ENCODE measurements at regions not wholly inside any gene's neighbourhood (a gene's known extent, or its start where the extent isn't known, plus 50 kb on each side); places are given as distances from the start of the nearest gene placed in this dataset.
A peak's percentile ranks its signal among the peaks of the same experiment; 100 is the strongest.

DNA sequence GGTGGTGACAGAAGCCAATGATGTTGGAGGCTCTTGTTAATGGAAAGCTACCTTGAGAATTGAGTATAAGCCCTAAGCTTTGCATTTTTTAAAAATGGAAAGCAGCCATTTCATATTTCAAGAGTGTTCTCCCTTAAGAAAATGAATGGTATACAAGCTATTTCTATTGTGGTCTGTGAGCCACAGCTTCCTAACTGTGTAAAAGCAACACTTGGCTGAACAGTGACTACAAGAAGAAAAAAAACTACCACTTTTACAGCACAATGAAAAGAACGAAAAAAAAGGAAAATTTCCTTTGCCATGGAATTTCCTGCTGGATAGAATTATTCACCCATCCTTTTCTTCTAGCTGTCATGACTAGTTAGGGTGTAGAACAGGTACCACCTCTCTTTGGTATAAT is 397.1 kb upstream of the BTBD3 start:
- no peaks in the 10 kb centered on the region for H3K36me3 ChIP-seq (ENCODE audit: insufficient read depth, low read depth, low read length)
- H3K9me3 ChIP-seq (ENCODE audit: insufficient read depth, low read depth, low read length) = peaks cover 6% of the 10 kb centered on the region; the same call in 1 of the 2 replicates
- H3K9ac ChIP-seq (ENCODE audit: low read depth, low read length) = no peak overlapping the region
- no peak overlapping the region for H3K4me3 ChIP-seq (ENCODE audit: low read length)
- H3K4me1 ChIP-seq (ENCODE audit: insufficient read depth, low read length) = no peaks in the 10 kb centered on the region
- no peaks in the 10 kb centered on the region for H3K27me3 ChIP-seq (ENCODE audit: insufficient read depth, low read length)
- no peak overlapping the region for H3K27ac ChIP-seq (ENCODE audit: low read length)

DNA sequence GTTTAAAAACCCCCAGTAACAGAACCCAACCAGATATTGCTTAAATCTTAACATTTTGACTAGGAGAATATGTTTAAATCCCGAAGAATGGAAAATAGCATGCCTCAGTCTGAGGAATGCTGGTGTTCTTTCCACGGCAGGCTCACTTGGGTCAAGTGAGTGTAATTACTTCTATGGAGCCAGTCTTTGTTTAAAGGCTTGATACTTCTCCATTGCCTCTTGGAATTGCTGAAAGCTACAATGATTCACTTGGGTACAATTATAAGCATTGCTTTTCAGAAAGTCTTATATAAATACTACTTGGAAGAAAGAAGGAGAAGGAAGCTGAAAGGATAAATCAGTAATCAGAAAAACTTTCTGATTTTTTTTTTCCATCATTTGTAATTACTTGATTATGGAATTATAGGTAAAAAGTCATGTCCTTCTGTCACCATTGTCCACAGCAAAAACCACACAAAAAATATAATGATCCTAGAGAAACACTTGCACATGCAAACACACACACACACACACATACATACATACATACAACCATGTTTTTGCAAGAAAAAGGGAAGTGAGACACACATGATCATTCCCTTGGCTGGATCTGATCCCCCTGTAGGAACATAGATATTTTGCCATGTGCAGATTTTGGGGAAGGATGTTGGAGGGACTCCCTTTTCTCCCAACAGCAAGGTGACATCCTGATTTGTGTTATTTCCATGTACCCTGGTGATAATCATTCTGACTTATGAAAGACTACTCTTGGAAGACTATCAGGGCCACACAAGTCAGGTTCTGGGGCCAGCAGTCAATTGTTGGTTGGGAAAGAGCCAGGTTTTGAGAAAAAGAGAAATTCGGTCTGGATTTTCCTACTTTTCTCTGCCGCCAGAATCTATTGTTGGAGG is 396.0 kb upstream of the BTBD3 start:
- Histone ChIP-seq H3K27ac (ENCODE audit: low read length) (no peak overlapping the region), H3K4me3 (ENCODE audit: low read length) (no peak overlapping the region), H3K36me3 (ENCODE audit: insufficient read depth, low read depth, low read length) (no peaks in the 10 kb centered on the region), H3K4me1 (ENCODE audit: insufficient read depth, low read length) (no peaks in the 10 kb centered on the region), H3K9me3 (ENCODE audit: insufficient read depth, low read depth, low read length) (peaks cover 6% of the 10 kb centered on the region; the same call in 1 of the 2 replicates), H3K27me3 (ENCODE audit: insufficient read depth, low read length) (no peaks in the 10 kb centered on the region), H3K9ac (ENCODE audit: low read depth, low read length) (no peak overlapping the region)

- no peaks in the 10 kb centered on the region for H3K36me3 ChIP-seq (ENCODE audit: insufficient read depth, low read depth, low read length)
- H3K27ac ChIP-seq (ENCODE audit: low read length) = no peak overlapping the region
- H3K4me1 ChIP-seq (ENCODE audit: insufficient read depth, low read length) = no peaks in the 10 kb centered on the region
- peaks cover 6% of the 10 kb centered on the region; the same call in 1 of the 2 replicates for H3K9me3 ChIP-seq (ENCODE audit: insufficient read depth, low read depth, low read length)
- H3K27me3 ChIP-seq (ENCODE audit: insufficient read depth, low read length) = no peaks in the 10 kb centered on the region
- no peak overlapping the region for H3K4me3 ChIP-seq (ENCODE audit: low read length)
- H3K9ac ChIP-seq (ENCODE audit: low read depth, low read length) = no peak overlapping the region
Observed at GRCh38 chr20:11522366-11522741, 395.3 kb upstream of the BTBD3 start.

GRCh38 chr20:11529047-11529446 is 388.6 kb upstream of the BTBD3 start:
- Histone ChIP-seq H3K9ac (ENCODE audit: low read depth, low read length) (no peak overlapping the region), H3K27me3 (ENCODE audit: insufficient read depth, low read length) (no peaks in the 10 kb centered on the region), H3K9me3 (ENCODE audit: insufficient read depth, low read depth, low read length) (peaks cover 17% of the 10 kb centered on the region), H3K4me3 (ENCODE audit: low read length) (no peak overlapping the region), H3K4me1 (ENCODE audit: insufficient read depth, low read length) (no peaks in the 10 kb centered on the region), H3K27ac (ENCODE audit: low read length) (no peak overlapping the region), H3K36me3 (ENCODE audit: insufficient read depth, low read depth, low read length) (no peaks in the 10 kb centered on the region)

- Histone ChIP-seq H3K4me1 (ENCODE audit: insufficient read depth, low read length) (peaks cover 56% of the 10 kb centered on the region), H3K9ac (ENCODE audit: low read depth, low read length) (peak overlapping the region; percentile 40; the same call in 1 of the 2 replicates)
Observed at GRCh38 chr20:11537032-11537431, 380.7 kb upstream of the BTBD3 start.

GRCh38 chr20:11539450-11539849 is 378.2 kb upstream of the BTBD3 start:
- peak overlapping the region; percentile 50; the same call in 1 of the 2 replicates for H3K9ac ChIP-seq (ENCODE audit: low read depth, low read length)
- H3K9me3 ChIP-seq (ENCODE audit: insufficient read depth, low read depth, low read length) = no peaks in the 10 kb centered on the region
- no peaks in the 10 kb centered on the region for H3K36me3 ChIP-seq (ENCODE audit: insufficient read depth, low read depth, low read length)
- H3K27me3 ChIP-seq (ENCODE audit: insufficient read depth, low read length) = no peaks in the 10 kb centered on the region
- peak overlapping the region; percentile 83 for H3K27ac ChIP-seq (ENCODE audit: low read length)
- H3K4me3 ChIP-seq (ENCODE audit: low read length) = no peak overlapping the region
- peaks cover 64% of the 10 kb centered on the region for H3K4me1 ChIP-seq (ENCODE audit: insufficient read depth, low read length)

More at GRCh38 chr20:11537032-11537431, 380.7 kb upstream of the BTBD3 start:
- Histone ChIP-seq H3K4me3 (ENCODE audit: low read length) (peak overlapping the region; percentile 46), H3K27me3 (ENCODE audit: insufficient read depth, low read length) (no peaks in the 10 kb centered on the region), H3K9me3 (ENCODE audit: insufficient read depth, low read depth, low read length) (peaks cover under 1% of the 10 kb centered on the region; the same call in 1 of the 2 replicates), H3K27ac (ENCODE audit: low read length) (peak overlapping the region; percentile 83), H3K36me3 (ENCODE audit: insufficient read depth, low read depth, low read length) (no peaks in the 10 kb centered on the region)

DNA sequence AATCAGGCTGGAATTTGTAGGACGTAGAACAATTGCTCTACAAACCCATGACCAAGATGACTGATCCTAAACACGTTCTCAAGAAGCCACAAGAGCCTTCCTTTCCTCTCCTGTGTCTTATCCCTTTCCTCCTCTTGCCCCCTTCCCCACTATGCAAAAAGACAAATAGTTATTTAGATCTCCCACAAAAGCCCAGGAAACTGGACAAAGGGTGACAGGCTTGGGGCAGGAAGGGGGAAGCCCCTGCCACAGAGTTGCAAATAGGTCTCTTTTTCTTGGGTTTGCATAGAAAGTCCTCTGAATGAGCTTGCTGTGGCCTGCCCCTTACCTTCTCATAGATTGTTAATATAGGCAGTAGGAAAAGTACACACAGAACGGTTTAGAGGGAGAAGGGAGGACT is 377.1 kb upstream of the BTBD3 start:
- Histone ChIP-seq H3K9me3 (ENCODE audit: insufficient read depth, low read depth, low read length) (no peaks in the 10 kb centered on the region), H3K27me3 (ENCODE audit: insufficient read depth, low read length) (no peaks in the 10 kb centered on the region), H3K4me1 (ENCODE audit: insufficient read depth, low read length) (peaks cover 54% of the 10 kb centered on the region), H3K27ac (ENCODE audit: low read length) (peak overlapping the region; percentile 83), H3K36me3 (ENCODE audit: insufficient read depth, low read depth, low read length) (no peaks in the 10 kb centered on the region), H3K4me3 (ENCODE audit: low read length) (peak overlapping the region; percentile 37; the same call in 1 of the 2 replicates), H3K9ac (ENCODE audit: low read depth, low read length) (peak overlapping the region; percentile 70; the same call in 1 of the 2 replicates)

GRCh38 chr20:11542645-11543044 is 375.0 kb upstream of the BTBD3 start:
- Histone ChIP-seq H3K9me3 (ENCODE audit: insufficient read depth, low read depth, low read length) (no peaks in the 10 kb centered on the region), H3K36me3 (ENCODE audit: insufficient read depth, low read depth, low read length) (no peaks in the 10 kb centered on the region), H3K4me1 (ENCODE audit: insufficient read depth, low read length) (peaks cover 39% of the 10 kb centered on the region), H3K27ac (ENCODE audit: low read length) (peak overlapping the region; percentile 24), H3K4me3 (ENCODE audit: low read length) (no peak overlapping the region), H3K27me3 (ENCODE audit: insufficient read depth, low read length) (no peaks in the 10 kb centered on the region), H3K9ac (ENCODE audit: low read depth, low read length) (peak overlapping the region; percentile 4; the same call in 1 of the 2 replicates)

GRCh38 chr20:11544029-11544678 is 373.5 kb upstream of the BTBD3 start:
- H3K27ac ChIP-seq (ENCODE audit: low read length) = no peak overlapping the region
- peaks cover 28% of the 10 kb centered on the region; the same call in 1 of the 2 replicates for H3K4me1 ChIP-seq (ENCODE audit: insufficient read depth, low read length)

GRCh38 chr20:11546939-11547338 is 370.8 kb upstream of the BTBD3 start:
- no peaks in the 10 kb centered on the region for H3K27me3 ChIP-seq (ENCODE audit: insufficient read depth, low read length)
- no peaks in the 10 kb centered on the region for H3K36me3 ChIP-seq (ENCODE audit: insufficient read depth, low read depth, low read length)
- no peak overlapping the region for H3K4me3 ChIP-seq (ENCODE audit: low read length)
- H3K9ac ChIP-seq (ENCODE audit: low read depth, low read length) = no peak overlapping the region
- H3K4me1 ChIP-seq (ENCODE audit: insufficient read depth, low read length) = peaks cover 8% of the 10 kb centered on the region; the same call in 1 of the 2 replicates
- H3K9me3 ChIP-seq (ENCODE audit: insufficient read depth, low read depth, low read length) = no peaks in the 10 kb centered on the region
- no peak overlapping the region for H3K27ac ChIP-seq (ENCODE audit: low read length)

More at GRCh38 chr20:11544029-11544678, 373.5 kb upstream of the BTBD3 start:
- H3K4me3 ChIP-seq (ENCODE audit: low read length) = no peak overlapping the region
- no peaks in the 10 kb centered on the region for H3K36me3 ChIP-seq (ENCODE audit: insufficient read depth, low read depth, low read length)
- peak overlapping the region; percentile 4; the same call in 1 of the 2 replicates for H3K9ac ChIP-seq (ENCODE audit: low read depth, low read length)
- H3K27me3 ChIP-seq (ENCODE audit: insufficient read depth, low read length) = no peaks in the 10 kb centered on the region
- no peaks in the 10 kb centered on the region for H3K9me3 ChIP-seq (ENCODE audit: insufficient read depth, low read depth, low read length)

DNA sequence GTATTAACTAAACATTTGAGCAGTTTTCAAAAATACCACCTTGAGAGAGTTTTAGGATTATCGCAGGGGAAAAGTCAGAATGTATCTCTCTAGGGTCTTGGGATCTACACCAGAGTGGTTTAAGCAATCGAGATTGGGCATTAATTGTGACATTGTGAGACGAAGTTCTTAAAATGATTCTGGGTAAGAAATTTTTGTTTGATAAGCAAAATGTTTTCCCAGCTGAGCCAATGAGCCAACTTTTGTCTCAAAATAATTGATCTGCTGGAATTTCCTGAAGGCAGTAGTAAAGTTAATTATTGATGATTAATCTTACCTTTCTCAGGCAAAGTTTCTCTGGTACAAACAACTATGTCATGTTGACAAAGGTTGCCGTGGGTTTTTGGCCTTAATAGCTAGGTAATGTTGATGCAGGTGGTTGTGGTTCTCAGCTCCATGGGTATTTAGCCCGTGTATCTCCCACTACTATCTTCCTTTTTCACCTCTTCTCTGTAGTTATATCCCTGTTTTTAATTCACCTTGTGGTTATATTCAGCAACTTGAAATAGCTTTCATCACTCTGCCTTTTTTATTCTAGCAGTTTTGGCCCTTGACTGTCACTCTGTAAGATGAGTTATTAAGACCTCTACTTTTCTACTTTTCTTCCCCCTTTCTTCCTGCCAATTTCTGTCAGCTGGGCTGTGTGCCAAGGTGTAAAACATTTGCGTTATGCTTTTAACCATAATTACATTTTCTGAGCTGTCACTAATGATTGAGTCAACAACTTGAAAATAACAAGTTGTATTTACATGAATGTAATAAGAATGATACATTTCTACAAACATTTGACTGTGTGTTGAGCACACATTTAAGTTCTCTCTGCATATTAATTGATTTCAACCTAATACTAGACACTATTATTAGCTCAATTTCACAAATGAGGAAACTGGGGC is 368.3 kb upstream of the BTBD3 start:
- Histone ChIP-seq H3K4me1 (ENCODE audit: insufficient read depth, low read length) (no peaks in the 10 kb centered on the region), H3K9me3 (ENCODE audit: insufficient read depth, low read depth, low read length) (no peaks in the 10 kb centered on the region), H3K9ac (ENCODE audit: low read depth, low read length) (no peak overlapping the region), H3K36me3 (ENCODE audit: insufficient read depth, low read depth, low read length) (no peaks in the 10 kb centered on the region), H3K4me3 (ENCODE audit: low read length) (no peak overlapping the region), H3K27ac (ENCODE audit: low read length) (no peak overlapping the region), H3K27me3 (ENCODE audit: insufficient read depth, low read length) (no peaks in the 10 kb centered on the region)

All from iPS-20b (cell line).